D721Med (cell line): ENCODE measurements at regions not wholly inside any gene's neighbourhood (a gene's known extent, or its start where the extent isn't known, plus 50 kb on each side); places are given as distances from the start of the nearest gene placed in this dataset.

ENCODE experiments used
- DNase-seq: peaks from one replicate; pipeline ENCODE4 v3.0.0; 2011; ENCODE audit warnings: low spot score; ENCODE audit not compliant: insufficient read length
- FAIRE-seq: peaks from 2 replicates; lab custom pipeline; 2011; peaks lifted over from hg19 to GRCh38; lab: Jason Lieb, UNC
- CTCF ChIP-seq: IDR thresholded peaks from 2 replicates; pipeline ENCODE4 v1.5.1; 2012; ENCODE audit warnings: mild to moderate bottlenecking, control low read depth; ENCODE audit not compliant: insufficient read depth; ENCODE audit errors: missing control alignments

GRCh38 chr6:50353603-50354002 is 303.9 kb upstream of the DEFB112 start:
- no peak for DNase-seq
- no peak for FAIRE-seq
- TF ChIP-seq CTCF, result no peak

- DNase-seq (no peak), FAIRE-seq (no peak)
- TF ChIP-seq CTCF, result no peak
Measured at GRCh38 chr6:50358113-50358512, 308.4 kb upstream of the DEFB112 start.

DNA sequence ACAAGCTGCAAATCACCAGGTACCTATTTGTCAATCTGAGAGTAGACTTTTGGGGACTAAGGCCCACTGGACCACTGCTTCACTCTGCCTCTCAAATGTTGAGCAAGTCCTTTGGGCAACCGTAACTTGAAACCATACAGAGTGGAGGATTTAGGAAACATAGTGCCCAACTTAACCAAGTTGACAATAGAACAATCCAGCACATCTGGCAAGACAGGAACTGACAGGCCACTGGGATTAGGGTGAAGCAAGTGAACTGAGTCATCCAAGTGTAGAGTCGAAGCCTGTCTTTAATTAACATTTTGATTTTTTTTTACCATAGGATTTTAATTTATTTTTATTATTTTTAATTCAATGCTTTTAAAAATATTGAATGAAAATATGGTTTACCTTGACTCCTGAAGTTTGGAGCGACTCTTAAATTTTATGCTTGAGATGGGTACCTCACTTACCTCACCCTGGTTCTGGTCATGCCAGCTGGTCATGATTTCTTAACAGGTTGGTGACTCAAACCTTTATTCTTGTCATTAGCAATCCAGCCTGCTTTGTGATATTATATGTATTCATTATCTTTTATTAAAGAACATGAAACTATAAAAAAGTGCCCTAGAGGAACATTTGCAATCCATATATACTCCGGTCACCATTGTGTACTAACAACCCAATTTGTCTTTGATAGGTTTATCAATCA is 312.1 kb upstream of the DEFB112 start:
- TF ChIP-seq CTCF, result no peak
- FAIRE-seq, result no peak
- DNase-seq, result no peak

GRCh38 chr6:50362706-50363105 is 313.0 kb upstream of the DEFB112 start:
- no peak for TF ChIP-seq CTCF
- FAIRE-seq (no peak), DNase-seq (no peak)

DNA sequence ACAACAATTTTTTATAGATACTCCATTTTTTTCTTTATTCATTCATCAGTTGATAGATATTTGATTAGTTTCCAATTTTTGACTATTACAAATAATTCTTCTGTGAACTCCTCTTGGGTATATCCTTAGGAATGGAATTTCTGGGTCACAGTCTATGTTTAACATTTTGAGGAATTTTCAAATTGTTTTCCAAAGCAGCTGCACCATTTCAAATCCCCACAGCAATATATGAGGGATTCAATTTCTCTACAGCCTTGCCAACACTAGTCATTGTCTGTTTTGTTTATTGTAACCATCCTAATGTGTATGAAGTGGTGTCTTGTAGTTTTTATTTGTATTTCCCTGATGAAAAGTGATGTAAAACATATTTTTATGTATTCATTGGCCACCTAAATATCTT is 320.3 kb upstream of the DEFB112 start:
- no peak for DNase-seq
- FAIRE-seq, result no peak
- TF ChIP-seq CTCF, result no peak

- no peak for DNase-seq
- FAIRE-seq, result no peak
- no peak for TF ChIP-seq CTCF
Measured at GRCh38 chr6:50380406-50381098, 330.8 kb upstream of the DEFB112 start.

DNA sequence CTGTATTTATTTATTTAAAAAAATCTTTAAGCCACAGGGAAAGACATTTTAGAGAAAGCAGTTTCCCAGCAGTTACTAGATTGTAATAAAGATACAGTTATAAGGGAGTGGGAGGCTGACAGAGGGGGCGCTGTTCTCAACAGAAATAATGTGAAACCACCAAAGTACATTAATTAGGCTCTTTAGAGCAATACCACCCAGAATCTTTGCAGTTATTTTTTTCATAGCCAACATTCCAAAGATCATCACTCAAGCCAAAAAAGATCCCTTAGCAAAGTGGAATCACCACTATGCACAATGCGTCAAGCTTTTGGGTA is 331.3 kb upstream of the DEFB112 start:
- DNase-seq (no peak), FAIRE-seq (no peak)
- no peak for TF ChIP-seq CTCF
